GM18858 (cell line): ENCODE measurements at regions not wholly inside any gene's neighbourhood (a gene's known extent, or its start where the extent isn't known, plus 50 kb on each side); places are given as distances from the start of the nearest gene placed in this dataset.
"Not testable (repeated sequence)": the region's sequence is repeated elsewhere in the genome, so short reads cannot be mapped to it uniquely, and the experiment has no call there.

Source experiments
- ATAC-seq: cut with Tn5 transposase; IDR thresholded peaks from one replicate; pipeline ENCODE4 v1.9.1; 2021; ENCODE audit not compliant: unreplicated experiment

DNA sequence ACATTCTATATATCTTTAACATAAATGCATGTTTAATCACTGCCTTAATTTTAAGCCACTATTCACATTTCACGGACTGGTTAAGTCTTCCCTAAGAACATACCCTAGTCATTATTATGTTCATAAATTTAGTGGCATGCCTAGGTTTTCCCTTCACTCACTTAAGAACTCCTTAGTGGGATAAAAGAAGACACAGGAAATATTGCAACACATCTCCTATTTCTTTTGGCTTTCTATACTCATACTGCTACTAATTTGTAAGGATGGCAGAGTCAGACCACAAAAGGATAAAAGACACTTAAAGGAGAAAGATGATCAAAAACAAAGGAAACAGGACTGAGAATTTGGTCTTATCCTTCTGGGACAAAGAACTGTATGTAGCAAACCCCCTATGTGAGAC, 951.4 kb downstream of the SORCS3 start:
- ATAC-seq, result no peak

DNA sequence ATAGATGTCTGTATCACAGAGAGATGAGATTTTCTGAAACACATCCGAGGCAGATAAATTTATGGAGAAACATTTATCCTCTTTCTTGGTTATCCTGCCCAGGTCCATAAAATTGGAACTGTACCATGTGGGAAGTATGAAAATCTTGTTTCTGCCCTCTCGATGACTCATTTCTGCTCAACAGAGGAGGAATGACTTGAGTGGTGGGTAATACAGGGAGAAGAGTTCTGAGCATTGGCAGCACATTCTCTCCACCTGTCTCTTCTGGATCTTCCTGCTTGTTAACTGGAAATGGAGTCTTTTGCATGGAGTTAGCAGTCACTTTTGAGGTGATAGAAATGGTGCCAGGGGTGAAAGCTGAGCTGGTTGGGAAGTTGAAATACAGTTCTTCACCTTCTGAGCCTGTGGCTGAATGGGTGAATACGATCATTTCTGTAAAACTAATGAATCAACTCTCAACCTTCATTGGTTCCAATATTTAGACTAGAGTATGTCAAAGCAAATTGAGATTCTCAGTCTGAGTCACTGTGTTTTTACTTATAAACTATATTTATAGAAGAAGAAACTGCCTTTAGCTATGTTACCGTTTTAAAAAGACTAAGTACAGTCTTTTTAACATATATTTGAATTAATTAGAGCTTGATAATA, 945.5 kb downstream of the SORCS3 start:
- ATAC-seq, result no peak

DNA sequence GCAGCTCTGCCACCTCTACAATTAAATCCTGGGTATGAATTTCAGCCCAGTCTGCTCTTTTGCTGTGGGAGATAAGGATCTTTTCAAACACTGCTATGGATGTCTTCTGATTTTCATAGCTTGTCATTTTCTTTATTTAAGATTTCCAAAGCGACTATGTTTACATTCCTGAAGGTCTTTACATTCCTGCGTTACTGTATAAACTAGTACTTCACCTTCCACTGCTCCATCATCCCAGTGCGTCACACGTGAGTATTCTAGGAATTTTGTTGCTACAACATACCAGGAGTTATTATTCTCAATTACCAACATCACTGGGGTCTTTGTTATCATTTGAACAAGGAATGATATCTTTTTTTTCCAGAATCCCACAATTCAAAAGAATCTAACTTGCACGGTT, 944.7 kb downstream of the SORCS3 start:
- no peak for ATAC-seq

DNA sequence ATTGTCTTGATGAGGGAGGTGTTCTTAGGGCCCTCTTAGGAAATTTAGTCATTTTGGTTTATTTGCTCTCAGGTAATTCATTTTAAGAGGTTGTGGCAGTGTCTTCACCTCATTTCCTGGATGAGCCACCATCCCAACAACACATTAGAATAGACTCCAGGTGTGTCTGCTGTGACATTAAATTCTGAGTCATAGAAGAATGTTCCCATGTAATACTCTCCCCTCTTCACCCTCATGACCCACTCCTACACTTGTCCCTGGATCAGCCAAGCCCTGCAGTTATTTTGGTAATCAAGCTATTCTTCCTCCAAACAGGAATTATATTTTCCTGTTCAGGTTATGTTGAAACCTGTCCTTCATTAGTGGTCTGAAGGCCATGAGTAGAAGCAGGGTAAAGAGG, 944.1 kb downstream of the SORCS3 start:
- ATAC-seq, result no peak

DNA sequence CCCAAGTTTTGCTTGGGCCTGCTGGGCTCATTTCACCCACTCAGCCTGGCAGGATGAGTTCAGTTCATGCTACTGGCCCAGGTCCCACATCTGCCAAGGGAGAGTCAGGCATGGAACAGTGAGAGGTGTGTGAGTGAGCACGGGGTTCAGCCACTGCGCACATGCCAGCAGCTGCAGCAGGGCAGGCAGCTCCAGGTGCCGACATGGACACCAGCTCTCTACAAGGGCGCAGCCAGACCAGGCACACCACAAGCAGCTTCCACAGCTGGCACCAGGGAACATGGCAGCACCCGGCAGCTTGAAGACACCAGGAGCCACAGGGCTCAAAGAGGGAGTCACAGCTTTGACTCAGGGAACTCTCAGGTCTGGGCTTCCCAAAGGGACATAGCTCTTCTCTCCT, 938.0 kb downstream of the SORCS3 start:
- no peak for ATAC-seq

DNA sequence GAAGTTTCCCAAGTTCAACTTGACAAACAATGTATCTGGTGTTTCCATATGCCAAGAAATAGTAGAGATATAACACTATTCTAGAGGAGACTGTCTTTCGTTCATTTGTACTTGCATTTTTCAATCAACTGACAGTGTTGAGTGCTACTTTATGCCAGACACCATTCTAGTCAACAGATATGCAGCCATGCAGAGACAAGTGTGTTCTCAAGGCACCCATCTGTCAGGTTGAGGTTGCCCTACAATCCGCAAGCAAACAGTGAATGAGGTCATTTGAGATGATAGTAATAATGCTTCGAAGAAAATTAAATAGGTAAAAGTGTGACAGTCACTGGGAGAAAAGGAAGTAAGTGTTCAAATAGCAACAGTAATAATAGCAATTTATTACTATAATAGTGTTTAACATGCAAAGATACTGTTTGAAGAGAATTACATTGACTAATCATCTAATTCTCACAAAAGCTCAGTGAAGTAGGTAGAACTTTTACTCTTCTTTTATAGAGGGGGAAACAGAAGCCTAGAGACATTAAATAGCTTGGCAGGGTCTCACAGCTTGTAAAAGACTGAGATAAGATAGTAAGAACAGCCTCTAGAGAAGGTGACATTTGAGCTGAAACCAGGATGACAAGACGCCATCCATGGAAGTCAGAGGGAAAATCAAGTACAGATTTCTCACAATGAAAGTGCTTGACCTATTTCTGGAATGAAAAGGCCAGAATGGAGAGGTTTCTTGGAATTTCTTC, 936.9 kb downstream of the SORCS3 start:
- ATAC-seq, result no peak

DNA sequence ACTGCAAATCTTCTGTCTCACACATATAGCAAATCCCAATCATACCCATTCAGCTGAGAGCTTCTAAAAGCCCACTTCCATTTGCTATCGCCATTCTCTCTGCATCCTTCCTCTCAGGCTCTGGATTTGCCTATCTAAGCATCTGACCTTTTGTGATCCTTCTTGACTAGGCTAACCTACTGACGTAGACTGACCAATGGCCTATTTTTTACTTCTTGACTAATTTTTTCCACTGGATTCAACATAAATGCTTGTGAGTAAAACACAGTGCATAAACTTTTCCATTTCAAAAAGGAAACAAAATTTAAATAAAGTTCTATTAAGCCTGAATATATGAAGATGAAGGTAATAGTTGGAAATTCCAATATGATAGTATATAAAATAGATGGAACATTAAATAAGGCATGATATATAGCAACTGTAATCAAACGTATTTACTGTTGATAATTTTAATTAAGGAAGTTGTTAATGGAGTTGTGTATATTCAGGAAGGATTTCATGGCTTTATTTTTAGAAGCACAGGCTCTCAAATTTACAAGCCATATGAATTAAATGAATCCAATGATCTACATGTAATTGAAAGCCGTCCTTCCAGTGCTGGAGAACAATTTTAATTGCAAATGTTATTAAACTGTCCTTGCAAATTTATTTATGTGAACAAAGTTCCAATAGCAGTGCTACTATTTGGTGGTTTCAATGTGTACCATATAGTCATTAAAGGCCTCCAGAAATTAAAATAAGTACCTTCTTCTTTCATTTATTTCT, 918.4 kb downstream of the SORCS3 start:
- no peak for ATAC-seq

DNA sequence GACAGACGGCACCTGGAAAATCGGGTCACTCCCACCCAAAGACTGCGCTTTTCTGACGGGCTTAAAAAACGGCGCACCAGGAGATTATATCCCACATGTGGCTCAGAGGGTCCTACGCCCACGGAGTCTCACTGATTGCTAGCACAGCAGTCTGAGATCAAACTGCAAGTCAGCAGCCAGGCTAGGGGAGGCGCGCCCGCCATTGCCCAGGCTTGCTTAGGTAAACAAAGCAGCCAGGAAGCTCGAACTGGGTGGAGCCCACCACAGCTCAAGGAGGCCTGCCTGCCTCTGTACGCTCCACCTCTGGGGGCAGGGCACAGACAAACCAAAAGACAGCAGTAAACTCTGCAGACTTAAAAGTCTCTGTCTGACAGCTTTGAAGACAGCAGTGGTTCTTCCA, 909.4 kb downstream of the SORCS3 start:
- ATAC-seq, result not testable (repeated sequence)

DNA sequence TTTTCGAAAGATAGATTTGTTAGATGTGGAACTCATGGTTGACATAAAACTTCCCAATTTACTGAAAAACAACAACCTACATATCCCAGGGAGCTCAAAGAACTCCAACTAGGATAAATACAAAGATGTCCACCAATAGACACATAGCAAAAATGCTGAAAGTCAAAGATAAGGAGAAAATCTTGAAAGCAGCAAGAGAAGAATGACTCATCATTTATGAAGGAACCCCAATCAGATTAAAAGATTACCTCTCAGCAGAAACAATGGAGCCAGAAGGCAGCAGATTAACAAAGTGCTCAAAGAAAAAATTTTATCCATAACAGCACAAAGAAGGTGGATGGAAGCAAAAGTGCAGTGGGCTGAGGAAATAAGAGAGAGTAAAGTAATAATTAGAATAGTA, 908.6 kb downstream of the SORCS3 start:
- ATAC-seq, result no peak

DNA sequence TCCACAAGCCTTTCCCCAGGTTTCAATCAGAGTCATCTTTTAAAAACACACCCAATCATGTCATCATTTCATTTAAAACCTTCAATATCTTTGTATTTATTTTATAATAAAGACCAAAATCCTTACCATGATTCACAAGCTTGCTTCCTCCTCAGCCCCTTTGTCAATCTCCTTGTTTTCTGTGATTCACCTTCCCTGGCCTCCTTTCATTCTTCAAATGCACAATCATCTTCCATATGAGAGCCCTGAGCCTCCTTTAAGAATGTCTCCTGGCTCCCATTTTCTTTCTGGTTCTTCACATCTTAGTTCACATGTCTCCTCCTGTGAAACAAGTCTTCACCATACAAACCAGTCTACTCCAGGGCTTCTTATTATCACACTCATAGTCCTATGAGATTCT, 904.0 kb downstream of the SORCS3 start:
- no peak for ATAC-seq

DNA sequence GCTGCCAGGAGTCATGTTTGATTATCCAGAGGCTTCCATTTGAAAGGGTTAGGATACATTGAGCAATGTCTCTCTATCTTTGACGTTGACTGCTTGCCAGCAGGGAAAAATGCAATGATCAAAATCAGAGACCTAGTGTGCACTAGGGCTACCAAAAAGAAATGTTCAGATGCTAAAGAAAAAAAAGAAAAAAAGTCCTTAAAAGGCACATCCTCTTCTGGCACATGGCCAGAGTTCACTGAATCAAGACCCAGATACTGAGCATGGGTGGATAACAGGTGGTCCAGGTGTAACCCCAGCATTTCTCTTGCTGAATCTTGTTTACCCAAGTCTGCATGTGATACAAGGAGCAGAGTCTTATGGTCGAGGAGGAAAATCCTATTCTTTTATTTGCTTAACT, 899.3 kb downstream of the SORCS3 start:
- ATAC-seq, result no peak

DNA sequence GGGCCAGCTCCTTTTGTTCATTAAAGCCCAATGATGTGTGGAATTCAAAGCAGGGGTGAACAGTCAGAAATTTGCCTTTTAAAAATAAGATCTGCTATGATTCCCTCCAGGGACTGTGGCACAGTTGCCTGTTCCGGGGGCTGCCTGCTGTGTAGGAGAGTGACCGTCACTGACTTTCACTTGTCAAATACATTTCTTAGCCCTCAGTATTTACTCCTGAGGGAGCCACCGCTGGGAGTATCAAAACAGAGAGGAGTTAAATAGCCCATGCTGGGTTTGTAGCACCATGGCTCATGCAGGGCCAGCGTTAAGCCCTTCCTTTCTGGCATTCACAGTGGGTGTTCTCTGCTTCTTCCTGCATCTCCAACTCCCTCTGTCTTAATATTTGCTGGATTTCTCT, 897.8 kb downstream of the SORCS3 start:
- no peak for ATAC-seq

DNA sequence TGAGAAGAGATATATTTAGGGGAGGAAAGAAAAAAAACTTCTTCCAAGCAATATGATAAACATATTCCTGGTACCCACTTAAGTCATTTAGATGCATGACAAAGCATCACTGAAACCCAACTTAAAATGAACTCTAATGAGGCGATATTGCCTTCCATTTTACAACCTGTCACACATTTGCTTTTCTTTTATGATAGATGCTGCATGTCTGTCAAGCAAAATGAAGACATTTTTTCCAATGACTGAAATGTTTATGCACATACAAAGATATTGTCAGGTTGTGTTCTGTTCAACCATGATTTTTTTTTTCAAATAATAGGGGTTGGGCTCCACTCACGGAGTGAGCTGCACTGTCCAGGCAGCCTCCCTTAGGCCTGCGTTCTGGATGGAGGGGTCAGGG, 894.4 kb downstream of the SORCS3 start:
- ATAC-seq, result no peak

DNA sequence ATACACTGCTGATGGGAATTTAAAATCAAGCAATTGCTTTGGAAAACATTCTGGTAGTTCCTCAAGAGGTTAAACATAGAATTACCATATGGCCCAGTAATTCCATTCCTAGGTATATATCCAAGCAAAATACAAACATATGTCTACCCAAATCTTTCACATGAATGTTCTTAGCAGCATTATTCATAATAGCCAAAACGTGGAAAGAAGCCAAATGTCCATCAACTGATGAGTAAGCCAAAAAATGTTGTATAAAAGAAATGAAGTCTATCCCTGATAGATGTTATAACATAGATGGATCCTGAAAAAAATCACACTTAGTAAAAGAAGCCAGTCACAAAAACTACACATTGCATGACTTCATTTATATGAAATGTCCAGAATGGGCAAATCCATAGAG, 893.0 kb downstream of the SORCS3 start:
- no peak for ATAC-seq

DNA sequence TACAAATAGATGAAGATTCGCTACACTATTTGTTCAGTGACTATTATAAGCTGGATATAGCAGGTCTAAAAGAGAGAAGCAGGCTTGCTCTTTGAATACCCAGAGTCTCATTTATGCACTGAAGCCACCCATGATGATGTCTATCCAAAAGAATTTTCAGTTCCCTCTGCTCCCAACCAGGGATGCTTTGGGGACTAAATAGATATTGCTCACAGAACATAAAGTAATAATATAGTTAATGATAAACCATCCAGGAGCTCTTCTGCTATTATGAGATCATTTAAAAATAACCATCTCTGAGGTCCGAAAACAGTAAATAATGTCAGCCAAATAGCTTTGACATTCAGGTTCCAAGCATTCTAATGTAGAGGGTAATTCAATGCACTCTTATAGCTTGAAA, 875.4 kb downstream of the SORCS3 start:
- ATAC-seq, result no peak

DNA sequence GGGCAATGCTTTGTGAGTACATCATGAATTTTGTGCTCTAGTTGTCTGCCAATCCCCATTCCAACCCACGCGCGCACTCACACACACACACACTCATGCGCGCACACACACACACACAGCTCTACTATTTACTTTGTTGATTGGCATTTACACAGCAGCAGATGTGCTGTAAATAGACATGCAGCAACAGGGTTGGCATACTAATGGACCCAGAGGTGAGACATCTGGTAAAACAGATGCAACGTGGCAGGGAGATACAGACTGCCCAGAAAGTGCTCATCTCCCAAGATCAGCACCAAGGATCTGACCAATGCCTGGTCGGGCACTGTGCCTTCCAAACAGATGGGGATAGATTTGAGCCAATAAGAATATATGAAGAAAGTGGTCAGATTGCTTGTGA, 873.0 kb downstream of the SORCS3 start:
- ATAC-seq, result no peak

DNA sequence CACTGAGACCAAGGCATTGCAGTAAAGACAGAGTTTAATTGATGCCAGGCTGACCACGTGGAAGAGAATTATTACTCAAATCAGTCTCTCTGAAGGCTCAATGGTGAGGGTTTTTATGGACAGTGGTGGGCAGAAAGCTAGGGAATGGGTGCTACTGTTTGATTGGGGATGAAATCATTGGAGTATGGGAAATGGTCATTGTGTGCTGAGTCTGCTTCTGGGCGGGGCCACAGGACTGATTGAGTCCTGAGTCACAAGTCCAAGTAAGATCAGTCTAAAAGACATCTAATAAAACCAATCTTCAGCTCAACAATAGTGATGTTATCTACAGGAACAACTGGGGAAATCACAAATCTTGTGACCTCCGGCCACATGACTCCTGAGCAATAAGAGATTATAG, 868.4 kb downstream of the SORCS3 start:
- ATAC-seq, result no peak

DNA sequence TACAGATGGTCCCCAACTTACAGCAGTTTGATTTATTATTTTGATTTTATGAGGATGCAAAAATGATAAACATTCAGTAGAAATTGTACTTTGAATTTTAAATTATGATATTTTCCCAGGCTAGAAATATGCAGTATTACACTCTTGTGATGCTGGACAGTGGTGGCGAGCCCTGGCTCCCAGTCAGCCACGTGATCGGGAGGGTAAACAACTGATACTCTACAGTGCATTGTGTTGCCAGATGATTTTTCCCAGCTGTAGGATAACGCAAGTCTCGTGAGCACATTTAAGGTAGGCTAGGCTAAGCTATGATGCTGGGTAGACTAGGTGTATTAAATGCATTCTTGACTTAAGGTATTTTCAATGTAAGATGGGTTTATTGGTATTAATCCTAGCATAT, 865.2 kb downstream of the SORCS3 start:
- ATAC-seq, result no peak

DNA sequence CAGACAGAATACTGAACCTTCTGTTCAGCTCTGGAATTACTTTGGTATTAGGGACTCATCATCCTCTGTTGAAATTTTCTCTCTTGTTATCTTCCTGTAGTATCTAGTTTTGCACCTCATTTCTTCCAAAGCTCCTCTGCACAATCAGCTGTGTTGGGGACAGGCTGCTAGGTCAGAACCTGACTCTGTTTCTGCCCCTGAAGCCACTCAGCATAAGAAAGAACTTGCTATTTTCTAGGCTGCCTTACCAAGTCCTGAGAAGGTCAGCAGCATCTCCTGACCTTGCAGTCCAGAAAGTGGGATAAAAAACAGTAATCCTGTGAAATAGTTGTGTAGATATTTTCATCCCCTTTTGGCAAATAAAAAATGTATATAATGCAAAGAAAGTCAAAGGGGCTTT, 862.6 kb downstream of the SORCS3 start:
- ATAC-seq, result no peak

DNA sequence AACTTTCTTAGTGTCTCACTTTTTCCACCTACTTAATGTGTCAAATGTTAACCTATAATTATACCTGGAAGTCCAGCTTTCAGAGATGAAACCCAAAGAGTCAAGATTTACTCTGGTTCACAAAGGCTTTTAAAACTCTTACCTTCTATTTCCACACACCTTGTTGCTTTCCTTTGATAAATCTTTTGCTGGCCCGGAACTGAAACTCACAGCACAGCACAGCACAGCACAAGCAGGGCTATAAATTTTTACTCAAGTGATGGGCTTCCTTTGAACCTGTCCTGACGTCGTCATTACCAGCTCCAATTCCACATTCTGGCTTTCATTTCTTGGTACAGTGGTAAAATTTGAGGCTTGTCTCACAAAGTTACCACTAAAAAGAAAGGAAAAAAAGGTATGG, 861.0 kb downstream of the SORCS3 start:
- ATAC-seq, result no peak

DNA sequence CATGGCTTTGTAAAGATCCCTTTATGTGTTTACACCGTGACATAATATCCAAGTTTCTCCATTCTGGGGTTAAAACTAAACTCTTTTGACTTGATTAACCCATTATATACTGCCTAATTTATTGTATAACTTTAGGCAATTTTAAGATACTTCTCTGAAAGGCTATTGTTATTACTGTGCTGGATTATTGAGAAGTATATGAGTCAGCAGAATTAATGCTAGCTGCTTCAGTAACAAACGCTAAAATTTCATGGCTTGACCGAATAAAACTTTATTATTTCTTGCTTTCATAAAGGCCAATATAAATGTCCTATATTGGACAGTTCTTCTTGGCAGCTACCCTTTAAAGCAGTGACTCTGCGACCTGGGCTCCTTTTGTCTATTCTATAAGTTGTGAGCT, 853.9 kb downstream of the SORCS3 start:
- no peak for ATAC-seq

DNA sequence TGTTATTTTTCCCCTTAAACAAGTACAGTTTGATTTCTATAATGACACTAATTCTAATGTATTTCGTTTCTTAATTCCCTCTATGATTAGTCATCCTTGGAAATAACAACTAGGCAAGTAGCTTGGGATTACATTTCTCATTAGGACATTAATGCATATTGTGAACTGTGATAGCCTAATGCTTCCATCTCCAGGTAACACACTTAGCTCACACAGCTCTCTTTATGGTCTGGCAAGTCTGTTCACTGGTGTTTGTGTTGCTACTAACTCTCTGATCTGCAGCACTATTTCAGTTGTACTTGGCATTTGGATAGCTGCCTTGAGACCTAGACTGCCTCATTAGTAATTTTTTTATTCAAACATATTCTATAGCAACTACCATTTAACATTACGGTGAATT, 853.2 kb downstream of the SORCS3 start:
- ATAC-seq, result no peak
